ENCODE measurements at regions not wholly inside any gene's neighbourhood (a gene's known extent, or its start where the extent isn't known, plus 50 kb on each side); places are given as distances from the start of the nearest gene placed in this dataset.

- no peak for DNase-seq
- H3K9me3 Mint-ChIP-seq, result no peaks in the 10 kb centered on the region
- peak; percentile 15 for ATAC-seq
- no peak overlapping the region for H3K27ac Mint-ChIP-seq
- no peaks in the 10 kb centered on the region for H3K36me3 Mint-ChIP-seq (ENCODE audit: low read depth)
- H3K4me3 Mint-ChIP-seq, result no peak overlapping the region
- H3K4me1 Mint-ChIP-seq, result no peaks in the 10 kb centered on the region
- H3K27me3 Mint-ChIP-seq, result peaks cover 3% of the 10 kb centered on the region
These were observed 69.8 kb upstream of the RNU6ATAC start for GRCh38 chr9:134234001-134234660.

GRCh38 chr9:134234687-134235359 is 70.5 kb upstream of the RNU6ATAC start:
- Mint-ChIP-seq H3K4me1 (no peaks in the 10 kb centered on the region), H3K27ac (no peak overlapping the region), H3K9me3 (no peaks in the 10 kb centered on the region), H3K36me3 (ENCODE audit: low read depth) (no peaks in the 10 kb centered on the region), H3K4me3 (no peak overlapping the region), H3K27me3 (peaks cover 3% of the 10 kb centered on the region)
- ATAC-seq, result no peak
- DNase-seq, result no peak

- no peaks in the 10 kb centered on the region for H3K9me3 Mint-ChIP-seq
- H3K4me1 Mint-ChIP-seq, result no peaks in the 10 kb centered on the region
- H3K27ac Mint-ChIP-seq, result no peak overlapping the region
- H3K27me3 Mint-ChIP-seq, result peaks cover 3% of the 10 kb centered on the region
- DNase-seq, result no peak
- no peaks in the 10 kb centered on the region for H3K36me3 Mint-ChIP-seq (ENCODE audit: low read depth)
- no peak for ATAC-seq
- no peak overlapping the region for H3K4me3 Mint-ChIP-seq
These were observed 71.0 kb upstream of the RNU6ATAC start for GRCh38 chr9:134235366-134235765.

- Mint-ChIP-seq H3K9me3 (no peaks in the 10 kb centered on the region), H3K4me3 (no peak overlapping the region), H3K4me1 (no peaks in the 10 kb centered on the region), H3K27me3 (peaks cover 3% of the 10 kb centered on the region), H3K27ac (no peak overlapping the region), H3K36me3 (ENCODE audit: low read depth) (no peaks in the 10 kb centered on the region)
- ATAC-seq (no peak), DNase-seq (no peak)
These were observed 71.6 kb upstream of the RNU6ATAC start for GRCh38 chr9:134236001-134236421.

- Mint-ChIP-seq H3K36me3 (ENCODE audit: low read depth) (no peaks in the 10 kb centered on the region), H3K4me1 (no peaks in the 10 kb centered on the region), H3K4me3 (no peak overlapping the region), H3K9me3 (no peaks in the 10 kb centered on the region), H3K27ac (no peak overlapping the region), H3K27me3 (peaks cover 6% of the 10 kb centered on the region)
- DNase-seq (no peak), ATAC-seq (no peak)
These were observed 72.7 kb upstream of the RNU6ATAC start for GRCh38 chr9:134236935-134237629.

- Mint-ChIP-seq H3K4me3 (no peak overlapping the region), H3K4me1 (peaks cover 1% of the 10 kb centered on the region), H3K27ac (no peak overlapping the region), H3K9me3 (no peaks in the 10 kb centered on the region), H3K27me3 (peaks cover 6% of the 10 kb centered on the region), H3K36me3 (ENCODE audit: low read depth) (no peaks in the 10 kb centered on the region)
- no peak for DNase-seq
- ATAC-seq, result no peak
These were observed 73.4 kb upstream of the RNU6ATAC start for GRCh38 chr9:134237630-134238265.

- DNase-seq (no peak), ATAC-seq (no peak)
- Mint-ChIP-seq H3K4me3 (no peak overlapping the region), H3K27ac (no peak overlapping the region), H3K27me3 (peaks cover 3% of the 10 kb centered on the region), H3K4me1 (peaks cover 9% of the 10 kb centered on the region), H3K36me3 (ENCODE audit: low read depth) (no peaks in the 10 kb centered on the region), H3K9me3 (no peaks in the 10 kb centered on the region)
These were observed 75.0 kb upstream of the RNU6ATAC start for GRCh38 chr9:134239130-134239903.

GRCh38 chr9:134239939-134240338 is 75.6 kb upstream of the RNU6ATAC start:
- Mint-ChIP-seq H3K27me3 (peaks cover 3% of the 10 kb centered on the region), H3K27ac (no peak overlapping the region), H3K4me3 (no peak overlapping the region), H3K4me1 (peaks cover 13% of the 10 kb centered on the region), H3K9me3 (no peaks in the 10 kb centered on the region), H3K36me3 (ENCODE audit: low read depth) (no peaks in the 10 kb centered on the region)
- DNase-seq (no peak), ATAC-seq (no peak)

GRCh38 chr9:134240361-134240760 is 76.0 kb upstream of the RNU6ATAC start:
- Mint-ChIP-seq H3K27ac (no peak overlapping the region), H3K27me3 (peaks cover 3% of the 10 kb centered on the region), H3K9me3 (no peaks in the 10 kb centered on the region), H3K4me3 (no peak overlapping the region), H3K36me3 (ENCODE audit: low read depth) (no peaks in the 10 kb centered on the region), H3K4me1 (peaks cover 15% of the 10 kb centered on the region)
- DNase-seq (no peak), ATAC-seq (no peak)

- peaks cover 18% of the 10 kb centered on the region for H3K4me1 Mint-ChIP-seq
- H3K4me3 Mint-ChIP-seq, result no peak overlapping the region
- ATAC-seq (no peak), DNase-seq (no peak)
- H3K9me3 Mint-ChIP-seq, result no peaks in the 10 kb centered on the region
- peaks cover 3% of the 10 kb centered on the region for H3K36me3 Mint-ChIP-seq (ENCODE audit: low read depth)
- H3K27ac Mint-ChIP-seq, result no peak overlapping the region
- peaks cover 3% of the 10 kb centered on the region for H3K27me3 Mint-ChIP-seq
These were observed 78.3 kb upstream of the RNU6ATAC start for GRCh38 chr9:134242706-134243105.

GRCh38 chr9:134243778-134244467 is 79.6 kb upstream of the RNU6ATAC start:
- DNase-seq, result peak; percentile 32
- peaks cover 4% of the 10 kb centered on the region for H3K27me3 Mint-ChIP-seq
- ATAC-seq, result peak; percentile 71
- H3K9me3 Mint-ChIP-seq, result peaks cover 6% of the 10 kb centered on the region
- peak overlapping the region; percentile 33 for H3K4me3 Mint-ChIP-seq
- peak overlapping the region; percentile 14 for H3K27ac Mint-ChIP-seq
- peaks cover 3% of the 10 kb centered on the region for H3K36me3 Mint-ChIP-seq (ENCODE audit: low read depth)
- peaks cover 18% of the 10 kb centered on the region for H3K4me1 Mint-ChIP-seq

GRCh38 chr9:134245179-134245578 is 80.8 kb upstream of the RNU6ATAC start:
- H3K4me1 Mint-ChIP-seq, result peaks cover 18% of the 10 kb centered on the region
- DNase-seq (no peak), ATAC-seq (no peak)
- no peak overlapping the region for H3K27ac Mint-ChIP-seq
- H3K4me3 Mint-ChIP-seq, result no peak overlapping the region
- H3K27me3 Mint-ChIP-seq, result peaks cover 4% of the 10 kb centered on the region
- H3K36me3 Mint-ChIP-seq (ENCODE audit: low read depth), result peaks cover 3% of the 10 kb centered on the region
- peaks cover 6% of the 10 kb centered on the region for H3K9me3 Mint-ChIP-seq

- Mint-ChIP-seq H3K27ac (no peak overlapping the region), H3K9me3 (peaks cover 6% of the 10 kb centered on the region), H3K36me3 (ENCODE audit: low read depth) (peaks cover 3% of the 10 kb centered on the region), H3K4me3 (no peak overlapping the region), H3K4me1 (peaks cover 16% of the 10 kb centered on the region), H3K27me3 (peaks cover 1% of the 10 kb centered on the region)
- DNase-seq (no peak), ATAC-seq (no peak)
These were observed 78.2 kb upstream of the RXRA start for GRCh38 chr9:134247918-134248631.

Measured in activated naive CD8-positive, alpha-beta T cell treated with anti-CD3 and anti-CD28 coated beads, Interleukin-2, amount 50 U/mL, for 24 hours (primary cell).